Esophagus squamous epithelium (tissue), 5 donors: ENCODE measurements at regions not wholly inside any gene's neighbourhood (a gene's known extent, or its start where the extent isn't known, plus 50 kb on each side); places are given as distances from the start of the nearest gene placed in this dataset.

Experiments
- DNase-seq: peaks from one replicate; lab custom pipeline; 2025; lab: John Stamatoyannopoulos, UW
- H3K27ac ChIP-seq, 4 donors: fragments of 200-600 bp; sonication (generic); one replicate each; pipeline ENCODE4 v1.5.1; 2016 to 2019; ENCODE audit warnings: mild to moderate bottlenecking in 1 of 4
- H3K27me3 ChIP-seq, 4 donors: fragments of 200-600 bp; sonication (generic); 1 replicate in 3 of 4; 2 replicates in 1 of 4; pipeline versions ENCODE4 v1.5.1 to v1.6.0; 2017 to 2021; ENCODE audit warnings: antibody characterized with exemption in 1 of 4
- H3K36me3 ChIP-seq, 3 donors: fragments of 200-600 bp; sonication (generic); one replicate each; pipeline ENCODE4 v1.5.1; 2016 to 2019
- H3K4me1 ChIP-seq, 3 donors: fragments of 200-600 bp; sonication (generic); one replicate each; pipeline ENCODE4 v1.5.1; 2017 to 2019
- H3K4me3 ChIP-seq, 4 donors: fragments of 200-600 bp; sonication (generic); 1 replicate in 3 of 4; 2 replicates in 1 of 4; pipeline ENCODE4 v1.5.1; 2016 to 2019; ENCODE audit warnings: mild to moderate bottlenecking in 2 of 4, moderate library complexity in 1 of 4
- H3K9me3 ChIP-seq, 3 donors: fragments of 200-600 bp; sonication (generic); one replicate each; pipeline ENCODE4 v1.5.1; 2016 to 2019
- CTCF ChIP-seq, 6 experiments: fragments of 450-650 bp in 4 of 6; fragments of 200-600 bp in 2 of 6; sonication (generic) in 2 of 6; IDR thresholded peaks; one replicate each; pipeline ENCODE4 v1.5.1; 2016 to 2019; ENCODE audit warnings: antibody characterized with exemption in 6 of 6, mild to moderate bottlenecking in 4 of 6, moderate library complexity in 4 of 6
- POLR2A ChIP-seq, 4 donors: fragments of 450-650 bp; IDR thresholded peaks; one replicate each; pipeline ENCODE4 v1.6.1; 2017; ENCODE audit warnings: antibody characterized with exemption in 4 of 4, mild to moderate bottlenecking in 4 of 4, moderate library complexity in 3 of 4
- WGBS, 2 donors: methylation state at CpG; one replicate each; pipeline ENCODE4 v1.1.5; 2018; 5-methylcytosine and 5-hydroxymethylcytosine counted together
- intact Hi-C: fragments of 100-400 bp; cut with DNase I; formaldehyde crosslinking; loops from one replicate; pipeline ENCODE4 v1.15.0; 2022
- donor health status: DM: yes; HTN: yes; CAD: no.

GRCh38 chr2:172300851-172301250 lies 126.5 kb upstream of the ITGA6 start:
- Histone ChIP-seq H3K4me1 (peaks cover 0 to 41% (median 4%) of the 10 kb centered on the region in 3 donors), H3K27ac (no peak overlapping the region), H3K4me3 (no peak overlapping the region), H3K9me3 (no peaks in the 10 kb centered on the region), H3K36me3 (no peaks in the 10 kb centered on the region), H3K27me3 (peaks cover 0 to 12% (median 0%) of the 10 kb centered on the region in 4 donors)
- WGBS, 2 donors, result 95 to 100% methylated on average over 3 to 4 of the region's 4 CpGs
- intact Hi-C loops, result no loop called here
- DNase-seq, result no peak
- TF ChIP-seq CTCF (IDR thresholded peaks at IDR 0.05), result no peak
- no peak for TF ChIP-seq POLR2A (IDR thresholded peaks at IDR 0.05)

DNA sequence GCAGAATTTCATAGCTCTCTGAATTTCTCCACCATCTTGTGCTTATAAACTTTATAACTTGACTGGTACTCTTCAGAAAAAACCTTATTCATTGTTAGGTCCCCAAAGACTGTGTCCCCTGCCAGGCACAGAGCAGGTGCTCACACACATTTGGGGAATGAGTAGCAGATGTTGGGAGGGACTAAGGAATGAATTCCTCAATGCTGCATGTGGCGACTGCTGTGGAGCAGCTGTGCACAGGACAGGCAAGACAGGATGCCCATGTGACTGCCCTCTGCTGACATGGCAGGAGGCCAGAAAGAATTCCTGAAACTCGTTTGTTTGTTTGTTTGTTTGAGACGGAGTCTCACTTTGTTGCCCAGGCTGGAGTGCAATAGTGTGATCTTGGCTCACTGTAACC lies 122.3 kb upstream of the ITGA6 start:
- Histone ChIP-seq H3K9me3 (no peaks in the 10 kb centered on the region), H3K4me3 (no peak overlapping the region), H3K4me1 (peaks cover 0 to 39% (median 0%) of the 10 kb centered on the region in 3 donors), H3K27ac (no peak overlapping the region), H3K36me3 (no peaks in the 10 kb centered on the region), H3K27me3 (no peaks in the 10 kb centered on the region)
- TF ChIP-seq POLR2A (IDR thresholded peaks at IDR 0.05) (no peak), CTCF (IDR thresholded peaks at IDR 0.05) (no peak)
- WGBS, 2 donors, result 53 to 64% methylated on average over 3 of the region's 3 CpGs
- intact Hi-C loops, result no loop called here
- DNase-seq, result no peak

GRCh38 chr2:172307800-172308199 lies 119.6 kb upstream of the ITGA6 start:
- 0 to 9% methylated on average over 1 of the region's 1 CpG for WGBS, 2 donors
- intact Hi-C loops, result no loop called here
- no peak for DNase-seq
- no peaks in the 10 kb centered on the region for H3K27me3 ChIP-seq
- peaks cover 0 to 53% (median 3%) of the 10 kb centered on the region in 3 donors for H3K4me1 ChIP-seq
- peak overlapping the region; percentile 5 to 68 (median 36) for H3K27ac ChIP-seq
- TF ChIP-seq CTCF (IDR thresholded peaks at IDR 0.05), result no peak
- no peak for TF ChIP-seq POLR2A (IDR thresholded peaks at IDR 0.05)
- H3K36me3 ChIP-seq, result no peaks in the 10 kb centered on the region
- H3K4me3 ChIP-seq, result no peak overlapping the region
- H3K9me3 ChIP-seq, result no peaks in the 10 kb centered on the region

DNA sequence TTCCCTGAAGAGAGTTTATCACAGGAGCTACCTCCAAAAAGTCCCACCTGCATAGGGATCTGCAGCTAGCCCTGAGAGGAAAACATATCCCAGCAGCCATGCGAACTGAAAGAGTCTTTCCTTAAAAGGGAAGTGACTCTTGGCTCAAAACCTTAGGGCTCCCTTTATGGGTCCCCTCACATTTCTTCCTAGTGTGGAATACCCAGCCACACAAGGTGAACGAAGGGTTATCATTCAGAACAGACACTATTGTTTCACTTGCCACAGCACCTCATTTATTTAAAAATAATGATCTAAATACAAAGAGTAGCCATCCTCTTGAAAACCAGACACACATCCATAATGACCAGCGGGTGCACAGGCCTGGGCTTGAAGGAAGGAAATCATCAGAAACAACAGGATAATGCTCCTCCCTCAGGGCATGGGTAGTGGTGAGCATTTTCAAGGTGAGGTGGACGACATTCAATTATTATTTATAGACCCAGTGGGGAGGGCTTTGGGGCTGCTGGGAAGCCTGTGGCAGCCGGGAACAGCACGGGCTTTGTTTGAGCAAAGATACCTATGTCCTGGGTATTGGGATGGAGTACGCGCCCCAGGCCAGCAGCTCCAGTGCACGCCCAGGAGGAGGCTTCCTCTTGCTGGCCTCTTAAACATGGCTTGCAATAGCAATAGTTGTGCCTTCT lies 119.0 kb upstream of the ITGA6 start:
- Histone ChIP-seq H3K4me3 (no peak overlapping the region), H3K36me3 (no peaks in the 10 kb centered on the region), H3K27ac (peak overlapping the region; percentile 5 to 68 (median 36)), H3K9me3 (no peaks in the 10 kb centered on the region), H3K4me1 (peaks cover 0 to 48% (median 3%) of the 10 kb centered on the region in 3 donors), H3K27me3 (no peaks in the 10 kb centered on the region)
- intact Hi-C loops, result no loop called here
- WGBS, 2 donors, result 20 to 47% methylated on average over 4 to 9 of the region's 9 CpGs
- no peak for TF ChIP-seq CTCF (IDR thresholded peaks at IDR 0.05)
- no peak for TF ChIP-seq POLR2A (IDR thresholded peaks at IDR 0.05)
- DNase-seq, result no peak

- 46 to 72% methylated on average over 2 of the region's 2 CpGs for WGBS, 2 donors
- TF ChIP-seq CTCF (IDR thresholded peaks at IDR 0.05) (no peak), POLR2A (IDR thresholded peaks at IDR 0.05) (no peak)
- H3K9me3 ChIP-seq, result no peaks in the 10 kb centered on the region
- no peak overlapping the region for H3K4me3 ChIP-seq
- peaks cover 0 to 40% (median 3%) of the 10 kb centered on the region in 3 donors for H3K4me1 ChIP-seq
- intact Hi-C loops, result no loop called here
- DNase-seq, result no peak
- H3K27me3 ChIP-seq, result no peaks in the 10 kb centered on the region
- no peaks in the 10 kb centered on the region for H3K36me3 ChIP-seq
- H3K27ac ChIP-seq, result peak overlapping the region; percentile 7 to 73 (median 40)
These were observed 115.5 kb upstream of the ITGA6 start for GRCh38 chr2:172311921-172312345.
